Brain microvascular endothelial cell (primary cell): ENCODE measurements at regions not wholly inside any gene's neighbourhood (a gene's known extent, or its start where the extent isn't known, plus 50 kb on each side); places are given as distances from the start of the nearest gene placed in this dataset.

Experiments
- DNase-seq: peaks from one replicate; pipeline ENCODE4 v3.0.0-alpha.2; 2020
- H3K27ac ChIP-seq: fragments of 250-450 bp; sonication (Bioruptor Pico); 2 replicates; pipeline ENCODE4 v1.5.1; 2020; ENCODE audit warnings: mild to moderate bottlenecking, moderate library complexity
- H3K27me3 ChIP-seq: fragments of 250-450 bp; sonication (Bioruptor Pico); replicated peaks from 2 replicates; pipeline ENCODE4 v1.5.1; 2020; ENCODE audit warnings: mild to moderate bottlenecking
- H3K36me3 ChIP-seq: fragments of 250-450 bp; sonication (Bioruptor Pico); replicated peaks from 2 replicates; pipeline ENCODE4 v1.5.1; 2020; ENCODE audit warnings: mild to moderate bottlenecking
- H3K4me3 ChIP-seq: 2 replicates; pipeline ENCODE4 v1.5.1; 2011; ENCODE audit warnings: low read depth, mild to moderate bottlenecking, control low read depth, low read length, moderate library complexity
- in situ Hi-C: cut with HindIII; loops from 2 replicates; pipeline ENCODE4 v1.10.0; 2017; ENCODE audit warnings: low sequenced_read_pairs, low pct_ligation_motif_present
- TF ChIP-seq, protein P1 (sequence below): IDR thresholded peaks from 2 replicates; pipeline ENCODE4 v1.5.1; 2011; ENCODE audit warnings: low read depth, mild to moderate bottlenecking, moderate library complexity, low read length, control low read depth, inconsistent platforms; ENCODE audit errors: missing control alignments

DNA sequence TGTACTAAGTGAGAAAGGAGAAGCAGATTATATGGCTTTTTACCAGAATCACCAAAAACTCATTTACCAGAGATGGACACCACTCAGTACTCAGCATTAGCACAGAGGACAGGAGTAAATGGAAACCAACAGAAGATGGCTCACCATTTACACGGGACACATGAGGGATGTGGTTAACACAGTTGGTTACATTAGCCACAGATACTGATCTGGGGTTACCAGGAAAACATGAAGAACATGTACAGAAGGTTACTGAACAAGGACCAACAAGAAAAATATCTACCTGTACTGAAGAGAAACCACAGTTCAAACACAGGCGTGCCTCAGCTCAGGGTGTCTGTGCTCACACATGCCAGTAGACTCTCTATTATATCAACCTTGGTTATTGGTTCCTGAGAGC is 1285.8 kb upstream of the SORCS1 start:
- DNase-seq, result no peak
- H3K27ac ChIP-seq, result no peak overlapping the region
- no peak overlapping the region for H3K4me3 ChIP-seq
- TF ChIP-seq, protein P1, sequence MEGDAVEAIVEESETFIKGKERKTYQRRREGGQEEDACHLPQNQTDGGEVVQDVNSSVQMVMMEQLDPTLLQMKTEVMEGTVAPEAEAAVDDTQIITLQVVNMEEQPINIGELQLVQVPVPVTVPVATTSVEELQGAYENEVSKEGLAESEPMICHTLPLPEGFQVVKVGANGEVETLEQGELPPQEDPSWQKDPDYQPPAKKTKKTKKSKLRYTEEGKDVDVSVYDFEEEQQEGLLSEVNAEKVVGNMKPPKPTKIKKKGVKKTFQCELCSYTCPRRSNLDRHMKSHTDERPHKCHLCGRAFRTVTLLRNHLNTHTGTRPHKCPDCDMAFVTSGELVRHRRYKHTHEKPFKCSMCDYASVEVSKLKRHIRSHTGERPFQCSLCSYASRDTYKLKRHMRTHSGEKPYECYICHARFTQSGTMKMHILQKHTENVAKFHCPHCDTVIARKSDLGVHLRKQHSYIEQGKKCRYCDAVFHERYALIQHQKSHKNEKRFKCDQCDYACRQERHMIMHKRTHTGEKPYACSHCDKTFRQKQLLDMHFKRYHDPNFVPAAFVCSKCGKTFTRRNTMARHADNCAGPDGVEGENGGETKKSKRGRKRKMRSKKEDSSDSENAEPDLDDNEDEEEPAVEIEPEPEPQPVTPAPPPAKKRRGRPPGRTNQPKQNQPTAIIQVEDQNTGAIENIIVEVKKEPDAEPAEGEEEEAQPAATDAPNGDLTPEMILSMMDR, result no peak
- in situ Hi-C loops, result no loop called here
- H3K27me3 ChIP-seq, result no peaks in the 10 kb centered on the region
- no peaks in the 10 kb centered on the region for H3K36me3 ChIP-seq

DNA sequence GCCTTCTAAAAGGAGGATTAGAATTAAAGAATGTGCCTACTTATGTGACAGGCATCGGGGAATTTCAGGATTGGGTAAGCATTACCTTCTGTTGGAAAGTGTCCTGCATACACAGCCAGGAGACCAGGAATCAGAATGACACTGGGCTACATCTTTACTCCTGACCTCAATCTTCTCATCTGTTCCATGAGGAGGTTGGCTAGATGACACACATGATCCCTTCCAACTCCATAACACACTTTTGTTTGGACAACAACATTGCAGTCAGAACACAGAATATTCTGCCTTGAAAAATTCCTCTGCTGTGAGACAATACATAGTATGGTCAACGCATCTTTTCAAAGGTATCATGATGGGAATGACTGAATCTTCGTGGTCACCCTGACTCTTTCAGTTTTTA is 1281.2 kb upstream of the SORCS1 start:
- Histone ChIP-seq H3K27me3 (no peaks in the 10 kb centered on the region), H3K36me3 (no peaks in the 10 kb centered on the region), H3K4me3 (no peak overlapping the region), H3K27ac (no peak overlapping the region)
- no peak for DNase-seq
- in situ Hi-C loops, result no loop called here
- TF ChIP-seq, protein P1, result no peak

DNA sequence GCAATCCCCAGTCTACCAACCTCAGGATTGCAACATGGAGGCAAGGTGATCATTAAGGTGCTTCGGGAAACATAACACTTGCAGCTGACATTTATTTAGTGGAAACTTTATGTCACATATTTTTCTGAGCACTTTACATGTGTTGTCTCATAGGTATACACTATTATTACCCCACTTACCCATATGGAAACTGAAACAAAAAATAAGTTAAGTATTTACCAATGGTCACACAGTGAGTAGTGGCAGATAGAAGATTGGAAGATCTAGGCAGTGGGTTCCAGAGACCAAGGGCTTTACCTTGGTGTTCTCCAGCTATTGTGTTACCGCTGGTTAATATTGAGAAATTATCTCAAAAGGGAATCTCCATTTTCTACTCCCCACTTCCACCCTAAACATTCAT is 1279.1 kb upstream of the SORCS1 start:
- no peak overlapping the region for H3K4me3 ChIP-seq
- no peaks in the 10 kb centered on the region for H3K27me3 ChIP-seq
- H3K36me3 ChIP-seq, result no peaks in the 10 kb centered on the region
- TF ChIP-seq, protein P1, result no peak
- in situ Hi-C loops, result no loop called here
- no peak overlapping the region for H3K27ac ChIP-seq
- no peak for DNase-seq

DNA sequence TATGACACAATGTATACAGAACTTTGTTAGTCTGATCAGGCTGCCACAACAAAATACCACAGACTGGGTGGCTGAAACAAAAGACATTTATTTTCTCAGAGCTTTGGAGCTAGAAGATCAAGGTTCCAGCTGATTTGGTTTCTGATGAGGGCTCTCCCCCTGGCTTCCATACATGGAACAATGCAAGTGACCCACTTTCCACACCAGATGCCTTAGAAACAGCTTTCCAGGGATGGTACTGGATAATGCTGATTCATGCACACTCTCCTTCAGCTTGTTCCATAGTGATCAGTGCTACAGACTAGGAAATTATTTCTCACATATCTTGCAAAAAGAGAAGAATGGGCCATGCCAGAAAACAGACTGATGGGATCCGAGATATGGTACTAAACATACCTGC is 1274.9 kb upstream of the SORCS1 start:
- in situ Hi-C loops, result no loop called here
- TF ChIP-seq, protein P1, result peak; percentile 24
- Histone ChIP-seq H3K27ac (no peak overlapping the region), H3K27me3 (no peaks in the 10 kb centered on the region), H3K36me3 (no peaks in the 10 kb centered on the region), H3K4me3 (no peak overlapping the region)
- no peak for DNase-seq

DNA sequence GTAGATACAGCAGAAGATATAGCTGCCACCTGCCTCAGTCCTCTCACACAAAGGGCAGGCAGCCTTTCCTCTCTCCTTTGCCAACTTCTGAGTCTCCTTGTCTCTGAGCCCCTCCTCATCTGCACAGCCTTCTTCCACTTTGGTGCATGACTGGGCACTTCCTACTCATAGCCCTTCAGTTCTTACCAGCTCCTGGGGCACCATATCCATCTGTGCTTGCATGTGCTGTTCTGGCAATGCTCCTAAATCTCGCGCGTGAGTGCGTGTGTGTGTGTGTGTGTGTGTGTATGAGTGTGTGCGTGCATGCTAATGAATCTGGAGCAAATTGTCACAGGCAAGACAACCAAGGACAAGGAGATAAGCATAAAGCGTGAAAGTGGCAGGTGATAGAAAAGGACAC is 1271.6 kb upstream of the SORCS1 start:
- no peak for DNase-seq
- in situ Hi-C loops, result no loop called here
- Histone ChIP-seq H3K36me3 (no peaks in the 10 kb centered on the region), H3K4me3 (no peak overlapping the region), H3K27ac (no peak overlapping the region), H3K27me3 (no peaks in the 10 kb centered on the region)
- TF ChIP-seq, protein P1, result no peak

DNA sequence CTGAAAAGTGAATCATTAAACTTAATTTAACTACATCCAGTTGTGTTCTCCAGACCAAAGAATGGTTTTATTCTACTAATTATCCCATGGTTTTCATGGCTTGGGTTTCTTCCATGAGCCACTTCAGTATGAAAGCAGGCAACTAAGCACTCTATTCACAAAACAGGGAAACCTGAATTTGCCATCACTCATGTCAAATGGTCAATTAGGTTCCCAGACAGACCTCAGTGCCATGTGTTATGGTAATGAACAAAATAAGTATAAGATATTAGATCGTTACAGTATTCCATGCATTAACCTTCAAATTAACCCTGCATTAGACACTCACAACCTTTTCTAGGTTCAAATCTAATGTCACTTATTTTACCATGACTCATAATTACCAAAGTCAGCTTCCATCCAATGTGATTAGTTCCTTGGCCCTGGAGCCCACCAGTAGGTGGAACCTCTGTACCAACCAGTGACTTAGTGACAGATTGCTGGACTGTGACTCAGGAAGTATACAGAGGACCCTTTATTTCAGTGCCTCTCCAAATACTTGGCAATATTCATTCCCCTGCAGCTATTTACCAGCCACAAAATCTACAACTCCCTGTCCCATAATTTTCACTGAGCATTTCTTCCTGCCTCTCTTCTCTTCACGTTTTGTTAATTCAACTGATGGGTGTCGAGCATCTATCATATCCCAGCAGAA is 1270.2 kb upstream of the SORCS1 start:
- DNase-seq, result no peak
- TF ChIP-seq, protein P1, result peak; percentile 12
- no peak overlapping the region for H3K4me3 ChIP-seq
- H3K27ac ChIP-seq, result no peak overlapping the region
- H3K27me3 ChIP-seq, result no peaks in the 10 kb centered on the region
- in situ Hi-C loops, result no loop called here
- H3K36me3 ChIP-seq, result no peaks in the 10 kb centered on the region
